LNCaP clone FGC (cell line): ENCODE measurements at regions not wholly inside any gene's neighbourhood (a gene's known extent, or its start where the extent isn't known, plus 50 kb on each side); places are given as distances from the start of the nearest gene placed in this dataset.

Experiments used
- DNase-seq: peaks from one replicate; pipeline ENCODE4 v3.0.0-alpha.2; 2011; ENCODE audit warnings: low read depth
- H3K4me3 ChIP-seq: 2 replicates; pipeline ENCODE4 v1.5.1; 2011; ENCODE audit warnings: mild to moderate bottlenecking, low read depth, low read length, control low read depth
- TF ChIP-seq, protein P1 (sequence below): IDR thresholded peaks from 2 replicates; pipeline ENCODE4 v1.5.1; 2012; ENCODE audit warnings: mild to moderate bottlenecking; ENCODE audit not compliant: control insufficient read depth, insufficient read depth; ENCODE audit errors: extremely low read depth

DNA sequence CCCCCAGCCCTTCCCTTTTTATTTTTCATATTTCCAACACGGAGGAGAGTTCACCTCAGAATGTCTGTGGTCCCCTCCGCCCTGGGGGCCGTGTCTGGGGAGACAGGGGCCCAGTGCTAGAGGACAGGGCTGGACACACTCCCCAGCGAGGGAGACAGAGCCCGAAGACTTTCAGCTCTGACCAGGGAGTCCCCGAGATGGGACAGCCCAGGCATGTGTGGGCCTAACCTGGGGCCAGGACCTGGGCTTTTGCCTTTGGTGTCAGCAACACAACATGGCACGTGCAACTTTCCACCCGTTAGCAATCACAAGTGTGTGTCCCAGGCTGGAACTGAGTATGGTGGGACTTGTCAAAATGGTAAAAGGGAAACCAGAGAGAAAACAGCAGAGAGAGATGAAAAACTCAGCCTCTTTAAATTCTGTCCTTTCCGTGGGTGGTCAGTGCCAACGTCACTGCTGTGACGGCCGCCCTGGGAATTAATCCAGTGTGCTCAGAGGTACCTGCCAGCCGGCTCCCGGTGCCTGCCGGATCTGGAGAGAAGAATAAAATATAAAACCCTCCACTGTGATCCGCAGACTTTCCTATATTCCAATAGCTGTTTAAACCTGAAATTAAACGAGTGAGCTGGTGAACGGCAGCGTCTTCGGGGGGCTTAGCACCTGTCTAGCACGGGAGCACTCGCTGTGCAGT lies 245.8 kb downstream of the EIPR1 start:
- H3K4me3 ChIP-seq, result no peak overlapping the region
- DNase-seq, result no peak
- TF ChIP-seq, protein P1, sequence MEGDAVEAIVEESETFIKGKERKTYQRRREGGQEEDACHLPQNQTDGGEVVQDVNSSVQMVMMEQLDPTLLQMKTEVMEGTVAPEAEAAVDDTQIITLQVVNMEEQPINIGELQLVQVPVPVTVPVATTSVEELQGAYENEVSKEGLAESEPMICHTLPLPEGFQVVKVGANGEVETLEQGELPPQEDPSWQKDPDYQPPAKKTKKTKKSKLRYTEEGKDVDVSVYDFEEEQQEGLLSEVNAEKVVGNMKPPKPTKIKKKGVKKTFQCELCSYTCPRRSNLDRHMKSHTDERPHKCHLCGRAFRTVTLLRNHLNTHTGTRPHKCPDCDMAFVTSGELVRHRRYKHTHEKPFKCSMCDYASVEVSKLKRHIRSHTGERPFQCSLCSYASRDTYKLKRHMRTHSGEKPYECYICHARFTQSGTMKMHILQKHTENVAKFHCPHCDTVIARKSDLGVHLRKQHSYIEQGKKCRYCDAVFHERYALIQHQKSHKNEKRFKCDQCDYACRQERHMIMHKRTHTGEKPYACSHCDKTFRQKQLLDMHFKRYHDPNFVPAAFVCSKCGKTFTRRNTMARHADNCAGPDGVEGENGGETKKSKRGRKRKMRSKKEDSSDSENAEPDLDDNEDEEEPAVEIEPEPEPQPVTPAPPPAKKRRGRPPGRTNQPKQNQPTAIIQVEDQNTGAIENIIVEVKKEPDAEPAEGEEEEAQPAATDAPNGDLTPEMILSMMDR, result no peak

DNA sequence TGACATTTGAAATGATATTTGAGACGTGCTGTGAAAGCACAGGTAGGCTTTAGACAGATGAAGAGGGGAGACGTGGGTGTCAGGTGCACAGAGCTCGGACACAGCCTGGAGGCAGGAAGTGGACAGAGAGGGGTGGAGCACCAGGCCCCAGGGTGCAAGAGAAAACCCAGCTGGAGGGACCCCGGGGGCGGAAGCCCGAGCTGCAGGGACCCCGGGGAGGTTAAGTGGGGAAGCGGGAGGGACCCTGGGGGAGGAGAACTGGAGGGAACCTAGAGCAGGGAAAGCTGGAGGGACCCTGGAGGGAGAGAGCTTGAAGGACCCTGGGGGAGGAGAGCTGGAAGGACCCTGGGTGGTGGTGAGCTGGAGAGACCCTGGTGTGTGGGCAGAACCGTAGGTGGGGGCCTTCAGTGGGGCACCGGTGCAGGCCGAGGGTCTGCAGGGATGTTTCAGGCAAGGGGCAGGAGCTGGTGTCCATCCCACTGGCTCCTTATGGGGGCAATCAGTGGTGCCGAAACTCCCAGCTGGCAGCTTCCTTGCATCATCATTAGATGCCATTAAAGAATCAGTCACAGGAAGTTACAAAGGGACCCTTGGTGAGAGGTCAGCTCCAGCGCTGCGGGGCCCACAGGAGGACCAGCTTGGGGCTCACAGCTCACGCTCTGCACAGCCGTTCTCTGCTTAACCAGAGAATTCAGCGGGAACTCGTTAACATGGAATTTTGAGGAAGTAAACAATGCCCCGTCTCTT lies 246.6 kb downstream of the EIPR1 start:
- TF ChIP-seq, protein P1, result no peak
- H3K4me3 ChIP-seq, result no peak overlapping the region
- DNase-seq, result no peak

DNA sequence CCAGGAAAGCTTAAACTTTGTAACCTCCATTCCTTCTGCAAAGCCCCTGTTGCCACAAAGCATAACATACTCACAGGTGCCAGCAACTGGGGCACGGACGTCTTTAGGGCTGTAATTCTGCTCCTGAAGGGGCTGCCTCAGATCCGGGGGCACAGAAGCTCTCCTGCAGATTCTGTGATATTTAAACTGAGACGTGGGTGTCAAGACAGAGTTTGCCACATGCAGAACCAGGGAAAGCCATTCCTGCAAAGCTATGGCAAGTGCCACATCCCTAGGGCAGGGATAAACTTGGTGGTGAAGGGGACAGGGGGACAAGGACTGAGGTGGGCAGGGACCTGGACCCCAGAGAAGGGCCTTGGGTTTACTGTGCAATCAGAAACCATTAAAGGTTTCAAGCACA lies 247.2 kb downstream of the EIPR1 start:
- TF ChIP-seq, protein P1, result no peak
- no peak for DNase-seq
- H3K4me3 ChIP-seq, result no peak overlapping the region

DNA sequence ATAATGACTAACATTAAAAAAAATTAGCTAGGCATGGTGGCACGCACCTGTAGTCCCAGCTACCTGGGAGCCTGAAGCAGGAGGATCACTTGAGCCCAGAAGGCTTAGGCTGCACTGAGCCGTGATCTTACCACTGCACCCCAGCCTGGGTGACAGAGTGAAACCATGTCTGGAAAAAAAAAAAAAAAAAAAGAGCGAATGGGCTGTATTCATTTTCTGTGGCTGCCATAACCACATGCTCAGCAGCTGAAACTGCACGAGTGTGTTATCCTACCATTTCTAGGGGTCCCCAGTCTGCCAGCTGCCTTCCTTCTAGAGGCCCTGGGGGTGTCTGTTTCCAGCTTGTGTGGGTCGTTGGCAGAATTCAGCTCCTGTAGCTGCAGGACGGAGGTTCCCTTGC lies 247.8 kb downstream of the EIPR1 start:
- no peak for DNase-seq
- TF ChIP-seq, protein P1, result no peak
- H3K4me3 ChIP-seq, result no peak overlapping the region

DNA sequence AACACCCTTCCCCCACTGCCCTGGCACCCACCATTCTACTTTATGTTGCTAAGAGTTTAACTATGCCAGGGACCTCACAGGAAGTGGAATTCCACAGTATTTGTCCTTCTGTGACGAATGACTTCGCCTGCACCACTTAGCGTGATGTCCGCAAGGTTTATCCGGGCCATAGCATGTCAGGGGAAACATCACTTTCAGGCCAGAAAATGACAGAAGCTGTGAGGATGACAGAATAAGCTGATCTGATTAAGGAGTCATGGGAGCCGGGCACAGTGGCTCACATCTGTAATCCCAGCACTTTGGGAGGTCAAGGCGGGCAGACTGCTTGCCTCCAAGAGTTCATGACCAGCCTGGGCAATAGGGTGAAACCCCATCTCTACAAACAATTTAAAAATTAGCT lies 248.8 kb downstream of the EIPR1 start:
- no peak for DNase-seq
- H3K4me3 ChIP-seq, result no peak overlapping the region
- TF ChIP-seq, protein P1, result no peak

DNA sequence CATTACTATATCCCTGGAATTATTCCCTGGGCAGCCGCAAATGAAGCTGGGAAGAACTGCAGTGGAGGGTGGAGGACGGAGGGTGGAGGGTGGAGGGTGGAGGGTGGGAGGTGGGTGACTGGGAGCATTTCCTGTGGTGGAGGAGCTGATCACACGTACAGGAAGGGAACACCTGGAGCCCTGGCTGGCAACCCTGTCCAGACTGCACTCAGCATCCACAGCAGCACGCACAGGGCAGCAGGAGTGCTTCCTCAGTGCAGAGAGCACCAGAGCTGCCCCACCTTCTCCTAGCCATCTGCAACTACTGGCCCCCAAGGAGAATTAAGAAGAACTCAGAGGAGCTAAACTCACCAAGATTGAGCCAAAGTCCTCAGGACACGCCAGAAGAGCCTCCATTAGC lies 249.9 kb downstream of the EIPR1 start:
- no peak overlapping the region for H3K4me3 ChIP-seq
- TF ChIP-seq, protein P1, result no peak
- no peak for DNase-seq
